SK-N-SH treated with all-trans-retinoic acid at 6 μM for 48 hours (cell line): ENCODE measurements at regions not wholly inside any gene's neighbourhood (a gene's known extent, or its start where the extent isn't known, plus 50 kb on each side); places are given as distances from the start of the nearest gene placed in this dataset.

Experiments
- ATAC-seq: fragments of 200-7000 bp; cut with Tn5 transposase; 3 replicates; pipeline ENCODE4 v1.9.1; 2020; ENCODE audit warnings: mild to moderate bottlenecking, moderate library complexity
- BACH2 ChIP-seq: fragments of 250-450 bp; sonication (Bioruptor Pico); IDR thresholded peaks from 2 replicates; pipeline ENCODE4 v1.9.0; 2021; ENCODE audit warnings: mild to moderate bottlenecking, borderline replicate concordance
- ESRRG ChIP-seq: fragments of 250-450 bp; sonication (Bioruptor Pico); IDR thresholded peaks from 2 replicates; pipeline ENCODE4 v1.6.1; 2021; ENCODE audit warnings: mild to moderate bottlenecking
- GLIS3 ChIP-seq: fragments of 250-450 bp; sonication (Bioruptor Pico); IDR thresholded peaks from 2 replicates; pipeline ENCODE4 v1.5.0; 2020; ENCODE audit warnings: mild to moderate bottlenecking, moderate library complexity
- ISL1 ChIP-seq: fragments of 250-450 bp; sonication (Bioruptor Pico); IDR thresholded peaks from 2 replicates; pipeline ENCODE4 v2.1.2; 2022; ENCODE audit warnings: mild to moderate bottlenecking, moderate library complexity
- OSR1 ChIP-seq: fragments of 250-450 bp; sonication (Bioruptor Pico); IDR thresholded peaks from 2 replicates; pipeline ENCODE4 v1.8.0; 2022; ENCODE audit warnings: moderate library complexity, mild to moderate bottlenecking, inconsistent platforms
- PPARA ChIP-seq: fragments of 250-450 bp; sonication (Bioruptor Pico); IDR thresholded peaks from 2 replicates; pipeline ENCODE4 v1.5.0; 2020; ENCODE audit warnings: mild to moderate bottlenecking, borderline replicate concordance
- RARB ChIP-seq: fragments of 250-450 bp; sonication (Bioruptor Pico); IDR thresholded peaks from 2 replicates; pipeline ENCODE4 v1.8.0; 2021; ENCODE audit warnings: mild to moderate bottlenecking, moderate library complexity
- SNAI2 ChIP-seq: fragments of 250-450 bp; sonication (Bioruptor Pico); IDR thresholded peaks from 2 replicates; pipeline ENCODE4 v1.5.0; 2020; ENCODE audit warnings: mild to moderate bottlenecking, moderate library complexity
- TCF4 ChIP-seq: fragments of 250-450 bp; sonication (Bioruptor Pico); IDR thresholded peaks from 2 replicates; pipeline ENCODE4 v1.8.0; 2021; ENCODE audit warnings: mild to moderate bottlenecking, moderate library complexity, borderline replicate concordance
- TOX ChIP-seq: fragments of 250-450 bp; sonication (Bioruptor Pico); IDR thresholded peaks from 2 replicates; pipeline ENCODE4 v1.8.0; 2021; ENCODE audit warnings: mild to moderate bottlenecking, moderate library complexity, borderline replicate concordance
- ZC3H10 ChIP-seq: fragments of 250-450 bp; sonication (Bioruptor Pico); IDR thresholded peaks from 2 replicates; pipeline ENCODE4 v1.5.1; 2021; ENCODE audit warnings: mild to moderate bottlenecking, moderate library complexity
- ZFP3 ChIP-seq: fragments of 250-450 bp; sonication (Bioruptor Pico); IDR thresholded peaks from 2 replicates; pipeline ENCODE4 v1.5.0; 2020; ENCODE audit warnings: mild to moderate bottlenecking, moderate library complexity
- ZFP30 ChIP-seq: fragments of 450-650 bp; formaldehyde crosslinking; IDR thresholded peaks from 2 replicates; pipeline ENCODE4 v1.5.0; 2022; ENCODE audit warnings: mild to moderate bottlenecking, moderate library complexity
- ZNF565 ChIP-seq: fragments of 450-650 bp; formaldehyde crosslinking; conservative IDR thresholded peaks from 2 replicates; pipeline ENCODE4 v1.5.0; 2020; ENCODE audit warnings: low read depth, mild to moderate bottlenecking, moderate library complexity
- ZNF70 ChIP-seq: fragments of 450-650 bp; formaldehyde crosslinking; IDR thresholded peaks from 2 replicates; pipeline ENCODE4 v1.5.0; 2020; ENCODE audit warnings: mild to moderate bottlenecking, moderate library complexity
- ZNF8 ChIP-seq: fragments of 450-650 bp; formaldehyde crosslinking; IDR thresholded peaks from 2 replicates; pipeline ENCODE4 v1.5.0; 2020; ENCODE audit warnings: mild to moderate bottlenecking, moderate library complexity
- TF ChIP-seq, protein P1 (sequence below): fragments of 250-450 bp; sonication (Bioruptor Pico); IDR thresholded peaks from 2 replicates; pipeline ENCODE4 v1.5.0; 2020; ENCODE audit warnings: mild to moderate bottlenecking, moderate library complexity
- TF ChIP-seq, protein P2 (sequence below): fragments of 250-450 bp; sonication (Bioruptor Pico); IDR thresholded peaks from 2 replicates; pipeline ENCODE4 v1.5.1; 2021; ENCODE audit warnings: mild to moderate bottlenecking, moderate library complexity
- TF ChIP-seq, protein P3 (sequence below): fragments of 250-450 bp; sonication (Bioruptor Pico); IDR thresholded peaks from 2 replicates; pipeline ENCODE4 v1.8.0; 2021; ENCODE audit warnings: low read depth, mild to moderate bottlenecking, moderate library complexity, borderline replicate concordance
- TF ChIP-seq, protein P4 (sequence below): fragments of 250-450 bp; sonication (Bioruptor Pico); IDR thresholded peaks from 2 replicates; pipeline ENCODE4 v1.8.0; 2020; ENCODE audit warnings: mild to moderate bottlenecking, moderate library complexity, borderline replicate concordance

DNA sequence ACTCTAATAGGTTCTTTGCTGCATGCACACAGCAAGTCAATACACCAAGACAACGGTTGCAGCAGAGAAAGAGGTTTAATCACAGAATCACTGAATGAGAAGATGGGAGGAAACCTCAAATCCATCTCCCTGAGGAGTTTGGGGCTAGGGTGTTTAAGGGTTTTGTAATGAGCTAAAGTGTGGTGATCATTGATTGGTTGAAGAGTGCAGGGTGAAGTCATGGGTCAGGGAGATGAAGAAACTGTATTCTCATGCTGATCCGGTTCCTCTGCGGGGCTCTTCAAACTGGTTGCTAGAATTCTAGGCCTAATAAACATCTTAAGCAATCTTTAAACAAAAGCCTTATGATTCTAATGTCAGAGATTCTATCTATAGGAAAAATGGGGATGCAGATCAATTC, 432.5 kb upstream of the FAM47C start (continued):
- TF ChIP-seq, protein P1, sequence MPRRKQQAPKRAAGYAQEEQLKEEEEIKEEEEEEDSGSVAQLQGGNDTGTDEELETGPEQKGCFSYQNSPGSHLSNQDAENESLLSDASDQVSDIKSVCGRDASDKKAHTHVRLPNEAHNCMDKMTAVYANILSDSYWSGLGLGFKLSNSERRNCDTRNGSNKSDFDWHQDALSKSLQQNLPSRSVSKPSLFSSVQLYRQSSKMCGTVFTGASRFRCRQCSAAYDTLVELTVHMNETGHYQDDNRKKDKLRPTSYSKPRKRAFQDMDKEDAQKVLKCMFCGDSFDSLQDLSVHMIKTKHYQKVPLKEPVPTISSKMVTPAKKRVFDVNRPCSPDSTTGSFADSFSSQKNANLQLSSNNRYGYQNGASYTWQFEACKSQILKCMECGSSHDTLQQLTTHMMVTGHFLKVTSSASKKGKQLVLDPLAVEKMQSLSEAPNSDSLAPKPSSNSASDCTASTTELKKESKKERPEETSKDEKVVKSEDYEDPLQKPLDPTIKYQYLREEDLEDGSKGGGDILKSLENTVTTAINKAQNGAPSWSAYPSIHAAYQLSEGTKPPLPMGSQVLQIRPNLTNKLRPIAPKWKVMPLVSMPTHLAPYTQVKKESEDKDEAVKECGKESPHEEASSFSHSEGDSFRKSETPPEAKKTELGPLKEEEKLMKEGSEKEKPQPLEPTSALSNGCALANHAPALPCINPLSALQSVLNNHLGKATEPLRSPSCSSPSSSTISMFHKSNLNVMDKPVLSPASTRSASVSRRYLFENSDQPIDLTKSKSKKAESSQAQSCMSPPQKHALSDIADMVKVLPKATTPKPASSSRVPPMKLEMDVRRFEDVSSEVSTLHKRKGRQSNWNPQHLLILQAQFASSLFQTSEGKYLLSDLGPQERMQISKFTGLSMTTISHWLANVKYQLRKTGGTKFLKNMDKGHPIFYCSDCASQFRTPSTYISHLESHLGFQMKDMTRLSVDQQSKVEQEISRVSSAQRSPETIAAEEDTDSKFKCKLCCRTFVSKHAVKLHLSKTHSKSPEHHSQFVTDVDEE (CRISPR knock-in tag): no peak

DNA sequence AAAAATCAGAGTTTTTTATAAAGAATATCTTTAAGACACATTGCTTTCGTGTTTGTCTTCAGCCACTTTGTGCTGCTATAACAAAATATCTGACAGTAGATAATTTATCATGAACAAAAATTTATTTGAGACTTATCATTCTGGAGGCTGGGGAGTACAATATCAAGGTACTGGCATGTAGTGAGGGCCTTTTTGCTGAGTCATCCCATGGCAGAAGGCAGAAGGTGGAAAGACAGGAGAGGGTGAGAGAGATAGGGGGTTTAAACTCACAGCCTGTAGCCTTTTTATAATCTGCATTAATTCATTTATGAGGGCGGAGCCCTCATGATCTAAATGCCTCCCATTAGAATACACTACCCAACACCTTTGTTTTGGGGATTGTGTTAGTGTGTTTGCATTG, 431.2 kb upstream of the FAM47C start:
- no peak for ATAC-seq
- TF ChIP-seq TOX (CRISPR knock-in tag): no peak
- no peak for TF ChIP-seq ZNF565 (CRISPR knock-in tag)
- TF ChIP-seq, protein P2, sequence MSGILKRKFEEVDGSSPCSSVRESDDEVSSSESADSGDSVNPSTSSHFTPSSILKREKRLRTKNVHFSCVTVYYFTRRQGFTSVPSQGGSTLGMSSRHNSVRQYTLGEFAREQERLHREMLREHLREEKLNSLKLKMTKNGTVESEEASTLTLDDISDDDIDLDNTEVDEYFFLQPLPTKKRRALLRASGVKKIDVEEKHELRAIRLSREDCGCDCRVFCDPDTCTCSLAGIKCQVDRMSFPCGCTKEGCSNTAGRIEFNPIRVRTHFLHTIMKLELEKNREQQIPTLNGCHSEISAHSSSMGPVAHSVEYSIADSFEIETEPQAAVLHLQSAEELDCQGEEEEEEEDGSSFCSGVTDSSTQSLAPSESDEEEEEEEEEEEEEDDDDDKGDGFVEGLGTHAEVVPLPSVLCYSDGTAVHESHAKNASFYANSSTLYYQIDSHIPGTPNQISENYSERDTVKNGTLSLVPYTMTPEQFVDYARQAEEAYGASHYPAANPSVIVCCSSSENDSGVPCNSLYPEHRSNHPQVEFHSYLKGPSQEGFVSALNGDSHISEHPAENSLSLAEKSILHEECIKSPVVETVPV (CRISPR knock-in tag): no peak
- no peak for TF ChIP-seq ZFP3 (CRISPR knock-in tag)
- TF ChIP-seq ZC3H10: no peak
- TF ChIP-seq PPARA (CRISPR knock-in tag): no peak
- TF ChIP-seq, all 23 proteins: peak for 0

DNA sequence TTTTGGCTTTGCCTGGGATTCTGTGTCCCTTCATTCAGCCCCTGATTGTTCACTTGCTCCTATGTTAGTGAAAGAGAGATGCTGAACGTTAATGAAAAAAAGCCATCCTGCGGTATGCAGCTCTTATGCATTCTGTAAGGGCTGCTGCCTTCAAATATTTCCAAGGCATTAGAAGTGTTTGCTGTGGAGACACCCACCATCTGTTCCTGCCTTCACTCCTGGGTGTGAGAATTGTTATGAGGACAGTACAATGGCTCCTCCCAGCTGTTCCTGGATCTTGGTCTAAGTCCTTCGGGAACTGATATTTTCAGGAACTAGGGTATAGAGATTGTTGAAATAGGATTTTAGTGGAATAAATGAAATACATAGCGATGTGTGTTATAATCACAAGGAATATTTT, 427.1 kb upstream of the FAM47C start:
- ATAC-seq: no peak

DNA sequence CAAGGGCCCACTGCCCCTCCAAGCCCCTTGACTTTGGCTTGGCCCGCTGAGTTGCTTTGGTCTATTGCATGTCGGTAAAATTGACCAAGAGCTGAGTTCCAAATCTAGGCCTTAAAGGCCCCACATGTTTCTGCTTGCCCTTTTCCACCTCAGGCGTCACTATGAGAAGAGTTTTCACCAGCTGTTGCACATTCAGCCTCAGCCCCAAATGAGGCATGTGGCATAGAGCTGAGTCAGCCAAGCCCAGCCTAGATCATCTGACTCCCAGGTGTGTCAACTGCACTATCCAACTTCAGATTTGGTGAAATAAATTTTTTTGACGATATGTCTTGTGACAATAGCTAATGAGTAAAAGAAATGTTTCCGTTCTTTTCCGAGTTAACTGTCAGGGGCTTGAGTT, 424.5 kb upstream of the FAM47C start:
- no peak for ATAC-seq
- TF ChIP-seq PPARA (CRISPR knock-in tag) (no peak), ZFP3 (CRISPR knock-in tag) (no peak), BACH2 (CRISPR knock-in tag) (no peak), SNAI2 (CRISPR knock-in tag) (no peak), ESRRG (CRISPR knock-in tag) (no peak), RARB (CRISPR knock-in tag) (no peak), TOX (CRISPR knock-in tag) (no peak)
- TF ChIP-seq, protein P3, sequence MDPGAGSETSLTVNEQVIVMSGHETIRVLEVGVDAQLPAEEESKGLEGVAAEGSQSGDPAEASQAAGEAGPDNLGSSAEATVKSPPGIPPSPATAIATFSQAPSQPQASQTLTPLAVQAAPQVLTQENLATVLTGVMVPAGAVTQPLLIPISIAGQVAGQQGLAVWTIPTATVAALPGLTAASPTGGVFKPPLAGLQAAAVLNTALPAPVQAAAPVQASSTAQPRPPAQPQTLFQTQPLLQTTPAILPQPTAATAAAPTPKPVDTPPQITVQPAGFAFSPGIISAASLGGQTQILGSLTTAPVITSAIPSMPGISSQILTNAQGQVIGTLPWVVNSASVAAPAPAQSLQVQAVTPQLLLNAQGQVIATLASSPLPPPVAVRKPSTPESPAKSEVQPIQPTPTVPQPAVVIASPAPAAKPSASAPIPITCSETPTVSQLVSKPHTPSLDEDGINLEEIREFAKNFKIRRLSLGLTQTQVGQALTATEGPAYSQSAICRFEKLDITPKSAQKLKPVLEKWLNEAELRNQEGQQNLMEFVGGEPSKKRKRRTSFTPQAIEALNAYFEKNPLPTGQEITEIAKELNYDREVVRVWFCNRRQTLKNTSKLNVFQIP (CRISPR knock-in tag): no peak

More for the DNA sequence above, 427.1 kb upstream of the FAM47C start:
- TF ChIP-seq TCF4 (no peak), ZNF565 (CRISPR knock-in tag) (no peak), BACH2 (CRISPR knock-in tag) (no peak), ESRRG (CRISPR knock-in tag) (no peak), SNAI2 (CRISPR knock-in tag) (no peak), ZNF70 (no peak), ISL1 (CRISPR knock-in tag) (no peak), ZFP30 (CRISPR knock-in tag) (no peak)
- TF ChIP-seq, protein P4, sequence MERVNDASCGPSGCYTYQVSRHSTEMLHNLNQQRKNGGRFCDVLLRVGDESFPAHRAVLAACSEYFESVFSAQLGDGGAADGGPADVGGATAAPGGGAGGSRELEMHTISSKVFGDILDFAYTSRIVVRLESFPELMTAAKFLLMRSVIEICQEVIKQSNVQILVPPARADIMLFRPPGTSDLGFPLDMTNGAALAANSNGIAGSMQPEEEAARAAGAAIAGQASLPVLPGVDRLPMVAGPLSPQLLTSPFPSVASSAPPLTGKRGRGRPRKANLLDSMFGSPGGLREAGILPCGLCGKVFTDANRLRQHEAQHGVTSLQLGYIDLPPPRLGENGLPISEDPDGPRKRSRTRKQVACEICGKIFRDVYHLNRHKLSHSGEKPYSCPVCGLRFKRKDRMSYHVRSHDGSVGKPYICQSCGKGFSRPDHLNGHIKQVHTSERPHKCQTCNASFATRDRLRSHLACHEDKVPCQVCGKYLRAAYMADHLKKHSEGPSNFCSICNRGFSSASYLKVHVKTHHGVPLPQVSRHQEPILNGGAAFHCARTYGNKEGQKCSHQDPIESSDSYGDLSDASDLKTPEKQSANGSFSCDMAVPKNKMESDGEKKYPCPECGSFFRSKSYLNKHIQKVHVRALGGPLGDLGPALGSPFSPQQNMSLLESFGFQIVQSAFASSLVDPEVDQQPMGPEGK: no peak

DNA sequence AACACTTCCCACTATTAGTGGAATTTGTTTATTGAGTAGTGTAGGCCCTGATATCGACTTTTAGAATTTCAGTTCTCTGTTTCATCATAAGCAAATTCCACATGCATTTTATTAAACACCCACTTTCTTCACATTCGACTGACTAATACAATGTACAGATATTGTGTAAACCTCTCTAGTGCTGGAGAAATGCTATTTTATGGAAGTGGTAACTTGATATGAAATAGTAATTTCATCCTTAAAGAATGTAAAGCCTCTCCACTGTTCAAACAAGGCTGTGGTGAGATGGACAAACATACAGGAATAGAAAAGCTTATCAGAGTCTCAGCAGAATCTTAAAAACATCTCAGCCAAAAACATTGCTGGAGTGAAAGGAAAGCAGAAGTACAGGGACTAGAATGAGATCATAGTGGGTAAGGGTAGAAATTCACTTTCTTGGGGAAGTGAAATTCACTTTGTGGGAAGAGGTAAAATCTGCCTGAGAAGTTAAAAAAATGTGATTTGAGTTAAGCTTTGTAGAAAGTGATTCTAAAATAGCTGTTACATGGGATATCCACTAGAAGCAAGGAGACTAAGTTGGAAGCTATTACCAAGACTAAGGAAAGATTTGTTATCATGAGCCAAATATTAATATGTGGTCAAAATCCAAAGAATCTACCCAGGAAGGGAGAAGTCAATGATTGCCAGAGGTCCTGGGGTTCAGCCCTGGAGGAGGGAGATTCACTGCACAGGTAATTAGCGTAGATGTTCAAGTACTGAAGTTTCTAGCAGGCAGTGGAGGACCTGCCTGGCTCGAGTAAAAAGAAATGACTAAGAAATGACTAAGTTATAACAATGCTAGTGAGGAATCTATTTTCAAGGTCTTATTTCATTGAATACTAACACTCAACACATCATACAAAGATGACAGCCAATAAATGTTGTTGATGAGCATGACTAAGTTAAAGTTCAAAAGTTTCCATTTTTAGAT, 398.3 kb upstream of the FAM47C start:
- ATAC-seq: no peak
- TF ChIP-seq, protein P3 (CRISPR knock-in tag): no peak
- no peak for TF ChIP-seq GLIS3 (CRISPR knock-in tag)
- no peak for TF ChIP-seq TCF4
- no peak for TF ChIP-seq RARB (CRISPR knock-in tag)
- no peak for TF ChIP-seq TOX (CRISPR knock-in tag)
- TF ChIP-seq, protein P1 (CRISPR knock-in tag): no peak
- no peak for TF ChIP-seq ZNF70
- TF ChIP-seq ZFP3 (CRISPR knock-in tag): no peak
- no peak for TF ChIP-seq ZNF8
- no peak for TF ChIP-seq ZC3H10
- no peak for TF ChIP-seq SNAI2 (CRISPR knock-in tag)
- no peak for TF ChIP-seq OSR1 (CRISPR knock-in tag)
